ENCODE measurements at regions not wholly inside any gene's neighbourhood (a gene's known extent, or its start where the extent isn't known, plus 50 kb on each side); places are given as distances from the start of the nearest gene placed in this dataset.

GRCh38 chr2:11068856-11069526 is 86.3 kb upstream of the SLC66A3 start:
- no peaks in the 10 kb centered on the region for H3K4me1 ChIP-seq
- no peak overlapping the region for H3K27ac ChIP-seq
- 69% methylated on average over 13 of the region's 13 CpGs for WGBS (ENCODE audit: missing lambda C conversion rate)
- POLR2A ChIA-PET: no interaction called here
- CTCF ChIA-PET: interaction anchor here (1.2 kb wide), 1 partner anchor 25 kb away, joined by 3 read pairs; no protein-coding TSS in a partner anchor
- TF ChIP-seq, protein P1, sequence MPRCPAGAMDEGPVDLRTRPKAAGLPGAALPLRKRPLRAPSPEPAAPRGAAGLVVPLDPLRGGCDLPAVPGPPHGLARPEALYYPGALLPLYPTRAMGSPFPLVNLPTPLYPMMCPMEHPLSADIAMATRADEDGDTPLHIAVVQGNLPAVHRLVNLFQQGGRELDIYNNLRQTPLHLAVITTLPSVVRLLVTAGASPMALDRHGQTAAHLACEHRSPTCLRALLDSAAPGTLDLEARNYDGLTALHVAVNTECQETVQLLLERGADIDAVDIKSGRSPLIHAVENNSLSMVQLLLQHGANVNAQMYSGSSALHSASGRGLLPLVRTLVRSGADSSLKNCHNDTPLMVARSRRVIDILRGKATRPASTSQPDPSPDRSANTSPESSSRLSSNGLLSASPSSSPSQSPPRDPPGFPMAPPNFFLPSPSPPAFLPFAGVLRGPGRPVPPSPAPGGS (IDR thresholded peaks at IDR 0.05): no peak
- TF ChIP-seq MAZ (IDR thresholded peaks at IDR 0.05; ENCODE audit: borderline replicate concordance, low read depth, low read length) (no peak), MAFK (IDR thresholded peaks at IDR 0.05; ENCODE audit: partially characterized antibody) (no peak), EHF (CRISPR knock-in tag; IDR thresholded peaks at IDR 0.05) (no peak), FOXS1 (CRISPR knock-in tag; IDR thresholded peaks at IDR 0.05) (no peak), POLR2A (IDR thresholded peaks at IDR 0.05; ENCODE audit: low read length) (no peak), HES2 (IDR thresholded peaks at IDR 0.05) (no peak), KDM5A (IDR thresholded peaks at IDR 0.05) (no peak)
- ATAC-seq (no peak), FAIRE-seq (no peak), DNase-seq (ENCODE audit: low read depth in 1 of 2, low spot score in 1 of 2) (no peak)
- H3K4me3 ChIP-seq: no peak overlapping the region
- H3K9me3 ChIP-seq: no peaks in the 10 kb centered on the region
- H3K4me2 ChIP-seq: no peak overlapping the region

DNA sequence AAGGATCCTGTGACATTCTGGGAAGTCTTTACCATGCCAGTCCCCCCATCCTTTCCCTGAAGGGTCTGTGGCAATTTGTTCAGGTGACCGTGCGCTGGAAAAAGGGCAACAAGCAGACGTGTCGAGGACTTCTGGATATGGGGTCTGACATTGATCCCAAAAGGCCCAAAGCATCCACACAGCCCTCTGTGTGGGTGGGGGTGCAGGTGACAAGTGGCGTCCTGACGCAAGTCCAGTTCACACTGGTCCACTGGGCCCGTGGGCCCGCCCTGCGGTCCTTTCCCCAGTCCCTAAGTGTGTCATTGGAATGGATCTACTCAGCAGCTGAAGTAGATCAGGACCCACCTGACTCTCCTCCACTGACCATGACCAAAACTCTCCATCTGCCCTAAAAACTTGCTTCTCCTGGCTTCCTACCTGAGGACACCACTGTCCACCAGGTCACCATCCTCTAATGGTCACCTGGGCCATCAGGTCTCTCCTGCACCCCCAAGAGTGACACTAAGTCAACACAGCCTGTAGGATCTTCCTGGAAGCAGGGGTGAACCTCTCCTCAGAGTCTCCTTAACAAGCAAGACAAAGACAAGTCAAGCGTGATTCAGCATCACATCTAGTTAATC is 85.6 kb upstream of the SLC66A3 start:
- ATAC-seq: no peak
- CTCF ChIA-PET: interaction anchor here (1.0 to 1.9 kb wide), 3 partner anchors 24 to 63 kb away, joined by 3 to 5 read pairs (median 3); a partner anchor contains a TSS

More for the DNA sequence above, 85.6 kb upstream of the SLC66A3 start:
- H3K4me2 ChIP-seq: no peak overlapping the region
- H3K4me3 ChIP-seq: no peak overlapping the region
- H3K4me1 ChIP-seq: no peaks in the 10 kb centered on the region
- FAIRE-seq: no peak
- no peak for DNase-seq (ENCODE audit: low read depth in 1 of 2, low spot score in 1 of 2)
- no peak overlapping the region for H3K27ac ChIP-seq
- POLR2A ChIA-PET: no interaction called here
- WGBS (ENCODE audit: missing lambda C conversion rate): 86% methylated on average over 10 of the region's 10 CpGs
- H3K9me3 ChIP-seq: no peaks in the 10 kb centered on the region
- TF ChIP-seq GATA3 (IDR thresholded peaks at IDR 0.05; ENCODE audit: borderline replicate concordance): no peak
- TF ChIP-seq ELK1 (IDR thresholded peaks at IDR 0.05; ENCODE audit: low read depth, low read length): no peak
- TF ChIP-seq CBX8 (IDR thresholded peaks at IDR 0.05): no peak
- no peak for TF ChIP-seq POLR2AphosphoS2 (conservative IDR thresholded peaks at IDR 0.05; ENCODE audit: low read length)
- no peak for TF ChIP-seq SMC3 (IDR thresholded peaks at IDR 0.05)
- TF ChIP-seq HES2 (IDR thresholded peaks at IDR 0.05): no peak
- TF ChIP-seq, protein P2, sequence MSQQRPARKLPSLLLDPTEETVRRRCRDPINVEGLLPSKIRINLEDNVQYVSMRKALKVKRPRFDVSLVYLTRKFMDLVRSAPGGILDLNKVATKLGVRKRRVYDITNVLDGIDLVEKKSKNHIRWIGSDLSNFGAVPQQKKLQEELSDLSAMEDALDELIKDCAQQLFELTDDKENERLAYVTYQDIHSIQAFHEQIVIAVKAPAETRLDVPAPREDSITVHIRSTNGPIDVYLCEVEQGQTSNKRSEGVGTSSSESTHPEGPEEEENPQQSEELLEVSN (IDR thresholded peaks at IDR 0.05; ENCODE audit: borderline replicate concordance, low read depth): no peak
- no peak for TF ChIP-seq FOSB (CRISPR knock-in tag; IDR thresholded peaks at IDR 0.05)
- no peak for TF ChIP-seq FOSL2 (IDR thresholded peaks at IDR 0.05)
- TF ChIP-seq FOSL2 (CRISPR knock-in tag; IDR thresholded peaks at IDR 0.05): no peak
- TF ChIP-seq, protein P3, sequence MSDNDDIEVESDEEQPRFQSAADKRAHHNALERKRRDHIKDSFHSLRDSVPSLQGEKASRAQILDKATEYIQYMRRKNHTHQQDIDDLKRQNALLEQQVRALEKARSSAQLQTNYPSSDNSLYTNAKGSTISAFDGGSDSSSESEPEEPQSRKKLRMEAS (IDR thresholded peaks at IDR 0.05): no peak
- TF ChIP-seq MYC (IDR thresholded peaks at IDR 0.05; ENCODE audit: borderline replicate concordance, low read length): no peak
- TF ChIP-seq, protein P4, sequence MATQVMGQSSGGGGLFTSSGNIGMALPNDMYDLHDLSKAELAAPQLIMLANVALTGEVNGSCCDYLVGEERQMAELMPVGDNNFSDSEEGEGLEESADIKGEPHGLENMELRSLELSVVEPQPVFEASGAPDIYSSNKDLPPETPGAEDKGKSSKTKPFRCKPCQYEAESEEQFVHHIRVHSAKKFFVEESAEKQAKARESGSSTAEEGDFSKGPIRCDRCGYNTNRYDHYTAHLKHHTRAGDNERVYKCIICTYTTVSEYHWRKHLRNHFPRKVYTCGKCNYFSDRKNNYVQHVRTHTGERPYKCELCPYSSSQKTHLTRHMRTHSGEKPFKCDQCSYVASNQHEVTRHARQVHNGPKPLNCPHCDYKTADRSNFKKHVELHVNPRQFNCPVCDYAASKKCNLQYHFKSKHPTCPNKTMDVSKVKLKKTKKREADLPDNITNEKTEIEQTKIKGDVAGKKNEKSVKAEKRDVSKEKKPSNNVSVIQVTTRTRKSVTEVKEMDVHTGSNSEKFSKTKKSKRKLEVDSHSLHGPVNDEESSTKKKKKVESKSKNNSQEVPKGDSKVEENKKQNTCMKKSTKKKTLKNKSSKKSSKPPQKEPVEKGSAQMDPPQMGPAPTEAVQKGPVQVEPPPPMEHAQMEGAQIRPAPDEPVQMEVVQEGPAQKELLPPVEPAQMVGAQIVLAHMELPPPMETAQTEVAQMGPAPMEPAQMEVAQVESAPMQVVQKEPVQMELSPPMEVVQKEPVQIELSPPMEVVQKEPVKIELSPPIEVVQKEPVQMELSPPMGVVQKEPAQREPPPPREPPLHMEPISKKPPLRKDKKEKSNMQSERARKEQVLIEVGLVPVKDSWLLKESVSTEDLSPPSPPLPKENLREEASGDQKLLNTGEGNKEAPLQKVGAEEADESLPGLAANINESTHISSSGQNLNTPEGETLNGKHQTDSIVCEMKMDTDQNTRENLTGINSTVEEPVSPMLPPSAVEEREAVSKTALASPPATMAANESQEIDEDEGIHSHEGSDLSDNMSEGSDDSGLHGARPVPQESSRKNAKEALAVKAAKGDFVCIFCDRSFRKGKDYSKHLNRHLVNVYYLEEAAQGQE (IDR thresholded peaks at IDR 0.05): no peak
- TF ChIP-seq RFX5 (IDR thresholded peaks at IDR 0.05): no peak
- TF ChIP-seq FOXS1 (CRISPR knock-in tag; IDR thresholded peaks at IDR 0.05): no peak
- TF ChIP-seq HOXA7 (CRISPR knock-in tag; IDR thresholded peaks at IDR 0.05): no peak
- no peak for TF ChIP-seq JUN (IDR thresholded peaks at IDR 0.05)
- TF ChIP-seq ZFP36 (IDR thresholded peaks at IDR 0.05; ENCODE audit: borderline replicate concordance, partially characterized antibody): no peak
- no peak for TF ChIP-seq RNF2 (IDR thresholded peaks at IDR 0.05; ENCODE audit: borderline replicate concordance, low read depth)
- TF ChIP-seq EHMT2 (IDR thresholded peaks at IDR 0.05; ENCODE audit: low read depth): no peak
- no peak for TF ChIP-seq CTCF (IDR thresholded peaks at IDR 0.05)

Measured in A549 (cell line).